Upper lobe of left lung (tissue), 6 donors: ENCODE measurements at regions not wholly inside any gene's neighbourhood (a gene's known extent, or its start where the extent isn't known, plus 50 kb on each side); places are given as distances from the start of the nearest gene placed in this dataset.

Experiments
- ATAC-seq, 2 donors: fragments of 200-7000 bp; cut with Tn5 transposase; one replicate each; pipeline ENCODE4 v1.9.1; 2022; ENCODE audit warnings: mild to moderate bottlenecking in 2 of 2, moderate library complexity in 2 of 2; ENCODE audit not compliant: low FRiP score in 2 of 2
- DNase-seq, 2 donors: peaks; one replicate each; pipeline ENCODE4 v3.0.0-alpha.2; 2019 to 2020
- H3K27ac ChIP-seq, 4 donors: fragments of 200-600 bp; sonication (generic); one replicate each; pipeline ENCODE4 v1.5.1; 2016 to 2019
- H3K27me3 ChIP-seq, 4 donors: fragments of 200-600 bp; sonication (generic); one replicate each; pipeline ENCODE4 v1.5.1; 2017 to 2019
- H3K36me3 ChIP-seq, 4 donors: fragments of 200-600 bp; sonication (generic); one replicate each; pipeline ENCODE4 v1.5.1; 2016 to 2019
- H3K4me1 ChIP-seq, 4 donors: fragments of 200-600 bp; sonication (generic); one replicate each; pipeline ENCODE4 v1.5.1; 2018 to 2019
- H3K4me3 ChIP-seq, 4 donors: fragments of 200-600 bp; sonication (generic); one replicate each; pipeline ENCODE4 v1.5.1; 2017 to 2019; ENCODE audit warnings: mild to moderate bottlenecking in 2 of 4, moderate library complexity in 1 of 4
- H3K9me3 ChIP-seq, 4 donors: fragments of 200-600 bp; sonication (generic); one replicate each; pipeline ENCODE4 v1.5.1; 2018 to 2019
- EP300 ChIP-seq, 4 donors: sonication (generic); formaldehyde crosslinking; IDR thresholded peaks; one replicate each; pipeline ENCODE4 v1.5.1; 2017; ENCODE audit warnings: antibody characterized with exemption in 4 of 4, control low read depth in 2 of 4
- POLR2A ChIP-seq, 4 donors: fragments of 450-650 bp; IDR thresholded peaks; one replicate each; pipeline ENCODE4 v1.5.1; 2016 to 2017; ENCODE audit warnings: antibody characterized with exemption in 4 of 4, mild to moderate bottlenecking in 2 of 4
- POLR2AphosphoS5 ChIP-seq, 2 donors: sonication (generic); formaldehyde crosslinking; IDR thresholded peaks; one replicate each; pipeline ENCODE4 v1.5.1; 2017; ENCODE audit warnings: antibody characterized with exemption in 2 of 2
- WGBS, 2 donors: methylation state at CpG; one replicate each; pipeline ENCODE4 v1.1.5; 2017 to 2018; 5-methylcytosine and 5-hydroxymethylcytosine counted together
- TF ChIP-seq, protein P1 (sequence below), 6 experiments: fragments of 450-650 bp in 4 of 6; fragments of 200-600 bp in 2 of 6; sonication (generic) in 2 of 6; IDR thresholded peaks; one replicate each; pipeline ENCODE4 v1.5.1; 2016 to 2019; ENCODE audit warnings: antibody characterized with exemption in 6 of 6
- donor health status: DM: no; HTN: no; CAD: no; lungs with moderate emphysema.
- donor health status: DM: no; HTN: yes; CAD: no; lungs with severe emphysema.

GRCh38 chr11:70727899-70728620 is 329.7 kb downstream of the CTTN start:
- no peaks in the 10 kb centered on the region for H3K4me1 ChIP-seq
- no peaks in the 10 kb centered on the region for H3K36me3 ChIP-seq
- no peak overlapping the region for H3K4me3 ChIP-seq
- no peak for ATAC-seq
- H3K9me3 ChIP-seq, result no peaks in the 10 kb centered on the region
- TF ChIP-seq POLR2A (IDR thresholded peaks at IDR 0.05) (no peak), POLR2AphosphoS5 (IDR thresholded peaks at IDR 0.05) (no peak), EP300 (IDR thresholded peaks at IDR 0.05) (no peak)
- TF ChIP-seq, protein P1, sequence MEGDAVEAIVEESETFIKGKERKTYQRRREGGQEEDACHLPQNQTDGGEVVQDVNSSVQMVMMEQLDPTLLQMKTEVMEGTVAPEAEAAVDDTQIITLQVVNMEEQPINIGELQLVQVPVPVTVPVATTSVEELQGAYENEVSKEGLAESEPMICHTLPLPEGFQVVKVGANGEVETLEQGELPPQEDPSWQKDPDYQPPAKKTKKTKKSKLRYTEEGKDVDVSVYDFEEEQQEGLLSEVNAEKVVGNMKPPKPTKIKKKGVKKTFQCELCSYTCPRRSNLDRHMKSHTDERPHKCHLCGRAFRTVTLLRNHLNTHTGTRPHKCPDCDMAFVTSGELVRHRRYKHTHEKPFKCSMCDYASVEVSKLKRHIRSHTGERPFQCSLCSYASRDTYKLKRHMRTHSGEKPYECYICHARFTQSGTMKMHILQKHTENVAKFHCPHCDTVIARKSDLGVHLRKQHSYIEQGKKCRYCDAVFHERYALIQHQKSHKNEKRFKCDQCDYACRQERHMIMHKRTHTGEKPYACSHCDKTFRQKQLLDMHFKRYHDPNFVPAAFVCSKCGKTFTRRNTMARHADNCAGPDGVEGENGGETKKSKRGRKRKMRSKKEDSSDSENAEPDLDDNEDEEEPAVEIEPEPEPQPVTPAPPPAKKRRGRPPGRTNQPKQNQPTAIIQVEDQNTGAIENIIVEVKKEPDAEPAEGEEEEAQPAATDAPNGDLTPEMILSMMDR (IDR thresholded peaks at IDR 0.05), result no peak
- no peak for DNase-seq
- no peaks in the 10 kb centered on the region for H3K27me3 ChIP-seq
- no peak overlapping the region for H3K27ac ChIP-seq
- 70 to 77% methylated on average over 10 to 12 of the region's 15 CpGs for WGBS, 2 donors

- ATAC-seq, result no peak
- WGBS, 2 donors, result 84 to 86% methylated on average over 5 to 6 of the region's 6 CpGs
- no peaks in the 10 kb centered on the region for H3K36me3 ChIP-seq
- no peaks in the 10 kb centered on the region for H3K4me1 ChIP-seq
- DNase-seq, result no peak
- no peak overlapping the region for H3K27ac ChIP-seq
- TF ChIP-seq, protein P1 (IDR thresholded peaks at IDR 0.05), result no peak
- TF ChIP-seq POLR2AphosphoS5 (IDR thresholded peaks at IDR 0.05), result no peak
- no peak for TF ChIP-seq EP300 (IDR thresholded peaks at IDR 0.05)
- no peak for TF ChIP-seq POLR2A (IDR thresholded peaks at IDR 0.05)
- H3K27me3 ChIP-seq, result no peaks in the 10 kb centered on the region
- no peak overlapping the region for H3K4me3 ChIP-seq
- H3K9me3 ChIP-seq, result no peaks in the 10 kb centered on the region
These were observed 331.6 kb downstream of the CTTN start for GRCh38 chr11:70729949-70730348.

DNA sequence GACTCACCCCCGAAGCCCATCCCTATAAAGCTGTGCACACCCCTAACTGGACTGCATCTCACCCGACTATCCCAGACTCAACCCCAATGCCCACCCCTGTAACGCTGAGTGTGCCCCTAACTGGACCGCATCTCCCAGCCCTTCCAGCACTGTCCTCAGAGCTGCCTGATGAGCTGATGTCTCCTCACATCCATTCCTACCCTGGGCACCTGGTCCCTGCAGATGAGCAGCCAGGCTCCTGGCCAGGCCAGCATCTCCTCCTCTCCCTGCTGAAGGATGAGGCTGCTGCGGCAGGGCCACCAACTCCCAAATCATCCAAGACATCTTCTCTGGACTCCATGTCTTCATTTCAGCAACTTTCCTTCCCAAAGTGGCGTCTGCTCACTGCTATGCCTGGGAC is 332.1 kb downstream of the CTTN start:
- no peaks in the 10 kb centered on the region for H3K9me3 ChIP-seq
- DNase-seq (no peak), ATAC-seq (no peak)
- no peaks in the 10 kb centered on the region for H3K27me3 ChIP-seq
- H3K36me3 ChIP-seq, result no peaks in the 10 kb centered on the region
- no peak for TF ChIP-seq EP300 (IDR thresholded peaks at IDR 0.05)
- H3K4me3 ChIP-seq, result no peak overlapping the region
- H3K27ac ChIP-seq, result no peak overlapping the region
- 92 to 96% methylated on average over 6 of the region's 6 CpGs for WGBS, 2 donors
- H3K4me1 ChIP-seq, result no peaks in the 10 kb centered on the region

DNA sequence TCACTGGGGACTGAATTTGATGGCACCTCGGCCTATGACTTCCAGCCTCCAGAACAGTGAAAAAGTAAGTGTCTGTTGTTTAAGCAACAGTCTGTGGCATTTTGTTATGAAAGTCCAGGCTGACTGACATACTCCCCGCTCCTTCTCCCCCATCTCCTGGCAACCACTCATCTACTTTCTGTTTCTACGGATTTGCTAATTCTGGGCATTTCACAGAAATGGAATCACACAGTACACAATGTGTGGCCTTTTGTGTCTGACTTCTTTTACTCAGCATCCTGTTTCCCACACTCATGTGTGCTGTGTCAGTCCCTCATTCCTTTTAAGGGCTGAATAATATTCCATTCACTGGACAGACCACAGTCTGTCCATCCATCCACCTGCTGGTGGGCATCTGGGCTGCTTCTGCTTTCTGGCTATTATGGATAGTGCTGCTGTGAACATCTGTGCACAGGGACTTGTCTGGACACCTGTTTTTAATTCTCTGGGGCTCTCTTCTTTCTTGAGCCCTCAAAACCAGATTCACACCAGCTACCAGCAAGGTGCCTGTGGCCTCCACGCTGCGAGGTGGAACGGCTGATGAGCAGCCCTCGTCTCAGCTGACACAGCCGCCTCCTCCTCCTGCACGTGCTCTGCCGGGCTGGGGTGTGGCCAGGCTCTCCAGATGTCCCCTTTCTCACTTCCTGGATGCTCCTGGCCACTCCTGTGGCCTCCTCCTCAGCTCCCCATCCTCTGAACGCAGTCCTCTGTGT is 333.1 kb downstream of the CTTN start:
- H3K4me3 ChIP-seq, result no peak overlapping the region
- no peak for TF ChIP-seq POLR2A (IDR thresholded peaks at IDR 0.05)
- no peak for TF ChIP-seq EP300 (IDR thresholded peaks at IDR 0.05)
- TF ChIP-seq POLR2AphosphoS5 (IDR thresholded peaks at IDR 0.05), result no peak
- TF ChIP-seq, protein P1 (IDR thresholded peaks at IDR 0.05), result no peak
- no peak for DNase-seq

DNA sequence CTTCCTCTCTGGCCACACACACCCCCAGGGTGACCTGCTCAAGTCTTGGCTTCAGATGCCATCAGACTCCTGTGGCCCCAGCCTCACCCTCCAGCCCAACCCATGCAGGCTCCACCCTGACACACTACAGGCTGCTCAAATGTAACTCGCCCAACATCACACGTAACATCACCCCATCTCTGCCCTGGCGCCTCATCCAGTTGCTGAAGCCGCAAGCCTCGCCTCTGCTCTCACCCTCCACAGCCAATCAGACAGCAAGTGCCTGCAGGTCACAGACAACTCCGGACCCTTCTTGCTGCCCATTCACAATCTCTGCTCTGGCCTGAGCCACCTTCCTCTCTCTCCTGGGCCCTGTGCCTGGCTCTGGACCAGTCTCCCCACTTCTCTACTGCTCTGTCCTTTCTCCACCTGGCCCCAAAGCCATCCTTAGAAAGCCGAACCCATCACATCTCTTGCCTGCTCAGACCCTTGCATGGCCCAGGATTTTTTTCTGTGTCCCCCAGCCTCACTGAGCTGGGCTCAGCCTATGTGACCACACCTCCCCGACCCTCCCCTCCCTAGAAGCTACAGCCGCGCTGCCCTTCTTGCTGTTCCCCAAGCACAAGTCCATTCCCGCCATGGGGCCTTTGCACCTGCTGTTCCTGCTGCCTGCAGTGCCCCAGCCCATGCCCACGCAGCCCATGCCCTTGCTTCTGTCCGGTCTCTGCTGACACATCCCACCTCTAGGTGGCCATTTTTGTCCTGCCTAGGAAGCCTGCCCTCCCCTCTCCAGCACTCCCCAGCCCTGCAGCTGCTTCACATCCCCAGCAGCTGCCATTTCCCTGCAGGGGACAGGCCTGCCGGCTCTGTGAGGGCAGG is 333.9 kb downstream of the CTTN start:
- DNase-seq, result no peak

More for the DNA sequence above, 333.1 kb downstream of the CTTN start:
- Histone ChIP-seq H3K36me3 (no peaks in the 10 kb centered on the region), H3K9me3 (no peaks in the 10 kb centered on the region), H3K27ac (no peak overlapping the region), H3K27me3 (no peaks in the 10 kb centered on the region), H3K4me1 (no peaks in the 10 kb centered on the region)
- WGBS, 2 donors, result 69 to 80% methylated on average over 11 of the region's 11 CpGs
- ATAC-seq, result no peak

More for the DNA sequence above, 333.9 kb downstream of the CTTN start:
- Histone ChIP-seq H3K27me3 (no peaks in the 10 kb centered on the region), H3K9me3 (no peaks in the 10 kb centered on the region), H3K4me3 (no peak overlapping the region), H3K4me1 (no peaks in the 10 kb centered on the region), H3K27ac (no peak overlapping the region), H3K36me3 (no peaks in the 10 kb centered on the region)
- ATAC-seq, result no peak
- 84 to 89% methylated on average over 14 of the region's 14 CpGs for WGBS, 2 donors
- no peak for TF ChIP-seq POLR2A (IDR thresholded peaks at IDR 0.05)
- TF ChIP-seq, protein P1 (IDR thresholded peaks at IDR 0.05), result no peak
- TF ChIP-seq POLR2AphosphoS5 (IDR thresholded peaks at IDR 0.05), result no peak
- no peak for TF ChIP-seq EP300 (IDR thresholded peaks at IDR 0.05)
